Duodenal mucosa (tissue), 2 donors: ENCODE measurements at regions not wholly inside any gene's neighbourhood (a gene's known extent, or its start where the extent isn't known, plus 50 kb on each side); places are given as distances from the start of the nearest gene placed in this dataset.
"Not testable (repeated sequence)": the region's sequence is repeated elsewhere in the genome, so short reads cannot be mapped to it uniquely, and the experiment has no call there.

Experiments
- H3K27ac ChIP-seq: one replicate; pipeline ENCODE4 v1.7.0; 2013; ENCODE audit warnings: low read depth, low read length
- H3K27me3 ChIP-seq, 2 donors: one replicate each; pipeline ENCODE4 v1.7.0; 2013; ENCODE audit warnings: low read length in 2 of 2, control low read depth in 1 of 2; ENCODE audit not compliant: insufficient read depth in 2 of 2, control insufficient read depth in 1 of 2
- H3K36me3 ChIP-seq, 2 donors: one replicate each; pipeline ENCODE4 v1.7.0; 2013; ENCODE audit warnings: low read length in 2 of 2, control low read depth in 1 of 2; ENCODE audit not compliant: insufficient read depth in 2 of 2, control insufficient read depth in 1 of 2
- H3K4me1 ChIP-seq, 2 donors: one replicate each; pipeline ENCODE4 v1.7.0; 2013; ENCODE audit warnings: low read length in 2 of 2, control low read depth in 1 of 2; ENCODE audit not compliant: insufficient read depth in 2 of 2, control insufficient read depth in 1 of 2
- H3K4me3 ChIP-seq, 2 donors: one replicate each; pipeline ENCODE4 v1.7.0; 2013; ENCODE audit warnings: low read length in 2 of 2, low read depth in 1 of 2
- H3K9ac ChIP-seq, 2 donors: one replicate each; pipeline ENCODE4 v1.7.0; 2013; ENCODE audit warnings: low read length in 2 of 2, low read depth in 1 of 2
- H3K9me3 ChIP-seq, 2 donors: one replicate each; pipeline ENCODE4 v1.7.0; 2013; ENCODE audit warnings: low read length in 2 of 2, control low read depth in 1 of 2; ENCODE audit not compliant: control insufficient read depth in 1 of 2

DNA sequence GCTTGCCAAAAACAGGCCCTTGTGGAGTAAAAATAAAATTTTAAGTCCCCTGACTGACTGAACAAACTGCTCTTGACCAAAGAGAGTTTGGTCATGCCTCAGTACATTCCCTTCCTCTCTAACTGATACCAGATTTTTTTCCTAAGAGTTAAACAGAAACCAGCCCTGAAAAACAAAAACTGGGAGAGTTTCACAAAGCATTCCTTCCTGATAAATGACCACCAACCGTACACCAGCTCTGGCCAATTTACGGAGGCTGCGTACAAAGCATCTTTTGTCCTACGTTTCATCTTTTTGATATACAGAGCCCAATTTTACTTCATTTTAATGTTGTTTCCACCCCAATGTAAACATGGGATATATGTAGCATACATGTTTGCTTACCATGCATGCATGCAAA is 477.4 kb upstream of the HTR1E start:
- no peaks in the 10 kb centered on the region for H3K27me3 ChIP-seq
- H3K4me3 ChIP-seq, result no peak overlapping the region
- no peaks in the 10 kb centered on the region for H3K4me1 ChIP-seq
- H3K9ac ChIP-seq, result no peak overlapping the region
- H3K36me3 ChIP-seq, result no peaks in the 10 kb centered on the region
- H3K9me3 ChIP-seq, result peaks cover 0 to 6% of the 10 kb centered on the region in 2 donors
- H3K27ac ChIP-seq, result no peak overlapping the region

DNA sequence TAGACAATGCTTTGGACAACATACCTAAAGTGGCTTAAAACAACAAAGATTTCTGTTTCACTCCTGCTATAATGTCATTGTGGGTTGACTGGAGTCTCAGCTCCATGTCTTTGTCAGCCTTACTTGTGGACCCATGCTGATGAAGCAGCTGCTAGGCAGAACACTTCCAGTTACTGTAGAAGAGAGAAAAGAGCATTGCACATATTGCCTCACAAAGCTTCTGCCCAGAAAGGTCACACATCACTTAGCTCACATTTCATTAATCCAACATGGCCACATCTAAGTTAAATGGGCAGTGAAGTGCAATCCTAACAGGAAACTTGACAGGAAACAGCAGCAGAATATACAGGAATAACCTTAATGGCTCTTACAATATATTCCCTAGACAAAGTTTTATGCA is 480.5 kb upstream of the HTR1E start:
- H3K27ac ChIP-seq, result no peak overlapping the region
- H3K36me3 ChIP-seq, result no peaks in the 10 kb centered on the region
- H3K9me3 ChIP-seq, result peaks cover 6 to 9% of the 10 kb centered on the region in 2 donors
- no peak overlapping the region for H3K4me3 ChIP-seq
- H3K27me3 ChIP-seq, result no peaks in the 10 kb centered on the region
- H3K4me1 ChIP-seq, result no peaks in the 10 kb centered on the region
- H3K9ac ChIP-seq, result no peak overlapping the region

DNA sequence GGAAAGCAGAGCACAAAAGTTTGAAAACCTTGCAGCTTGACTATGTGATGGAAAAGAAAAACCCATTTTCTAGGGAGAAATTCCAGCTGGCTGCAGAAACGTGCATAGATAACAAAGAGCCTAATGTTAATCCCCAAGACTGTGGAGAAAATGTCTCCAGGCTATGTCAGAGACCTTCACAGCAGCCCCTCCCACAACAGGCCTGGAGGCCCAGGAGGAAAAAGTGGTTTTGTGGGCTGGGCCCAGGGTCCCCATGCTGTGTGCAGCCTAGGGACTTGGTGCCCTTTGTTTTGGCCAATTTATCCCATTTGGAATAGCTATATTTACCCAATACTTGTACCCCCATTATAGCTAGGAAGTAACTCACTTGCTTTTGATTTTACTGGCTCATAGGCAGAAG is 484.1 kb upstream of the HTR1E start:
- Histone ChIP-seq H3K36me3 (no peaks in the 10 kb centered on the region), H3K9ac (no peak overlapping the region), H3K4me1 (no peaks in the 10 kb centered on the region), H3K27ac (no peak overlapping the region), H3K27me3 (no peaks in the 10 kb centered on the region), H3K9me3 (peaks cover 6 to 7% of the 10 kb centered on the region in 2 donors), H3K4me3 (no peak overlapping the region)

DNA sequence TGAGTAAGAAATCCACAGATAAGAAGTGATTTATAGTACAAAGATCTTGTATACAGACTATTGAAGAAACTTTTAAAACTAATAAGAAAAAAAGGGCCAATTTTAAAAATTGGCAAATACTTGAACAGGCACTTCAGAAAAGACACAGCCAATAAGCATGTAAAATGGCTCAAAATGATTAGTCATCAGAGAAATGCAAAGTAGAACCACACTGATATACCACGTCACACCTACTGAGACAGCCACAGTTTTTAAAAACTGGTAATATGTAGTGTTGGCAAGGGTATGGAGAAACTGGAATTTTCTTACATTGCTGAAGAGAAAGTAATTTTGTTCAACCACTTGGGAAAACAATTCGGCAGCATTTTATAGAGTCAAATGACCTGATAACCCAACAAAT is 488.9 kb upstream of the HTR1E start:
- Histone ChIP-seq H3K27me3 (no peaks in the 10 kb centered on the region), H3K27ac (no peak overlapping the region), H3K4me3 (no peak overlapping the region), H3K9me3 (peaks cover 3 to 12% of the 10 kb centered on the region in 2 donors), H3K4me1 (no peaks in the 10 kb centered on the region), H3K9ac (no peak overlapping the region), H3K36me3 (no peaks in the 10 kb centered on the region)

DNA sequence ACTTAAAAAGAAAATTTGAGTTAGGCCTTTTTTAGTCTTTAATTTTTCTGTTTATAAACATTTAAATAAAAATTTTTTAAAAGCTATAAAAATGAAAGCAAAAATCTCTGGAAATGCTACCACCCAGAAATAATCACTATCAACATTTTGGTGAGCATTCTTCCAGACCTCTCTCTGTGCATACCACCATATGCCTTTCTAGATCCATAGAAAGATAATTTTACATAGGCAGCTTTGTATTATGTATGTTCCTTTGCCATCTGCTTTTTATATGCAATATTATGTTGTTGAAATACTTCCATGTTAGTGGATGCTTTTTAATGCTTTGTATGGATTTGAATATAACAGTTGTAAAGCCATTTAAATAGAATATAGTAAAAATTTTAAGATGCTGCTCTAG is 496.7 kb upstream of the HTR1E start:
- H3K9ac ChIP-seq, result no peak overlapping the region
- H3K27ac ChIP-seq, result no peak overlapping the region
- no peaks in the 10 kb centered on the region for H3K4me1 ChIP-seq
- H3K4me3 ChIP-seq, result no peak overlapping the region
- no peaks in the 10 kb centered on the region for H3K36me3 ChIP-seq
- peaks cover 0 to 6% of the 10 kb centered on the region in 2 donors for H3K9me3 ChIP-seq
- no peaks in the 10 kb centered on the region for H3K27me3 ChIP-seq

DNA sequence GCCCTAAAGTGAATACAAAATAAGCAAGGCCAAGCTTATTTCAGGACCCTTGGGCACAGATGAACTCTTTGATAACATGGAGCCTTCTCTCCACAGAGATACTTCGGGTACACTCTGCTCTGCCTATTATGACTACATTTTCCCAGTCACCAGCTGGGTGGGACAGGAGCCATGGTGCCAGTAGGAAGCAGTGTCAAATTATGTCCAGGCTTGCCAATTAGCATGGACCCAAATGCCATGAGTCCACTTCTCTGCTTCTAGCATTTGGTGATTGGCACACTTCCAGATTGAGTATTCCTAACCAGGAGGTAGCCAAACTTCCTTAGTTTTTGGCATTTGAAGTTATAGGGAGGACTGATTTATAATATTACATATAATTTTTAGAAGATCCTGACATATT is 513.8 kb upstream of the HTR1E start:
- no peaks in the 10 kb centered on the region for H3K36me3 ChIP-seq
- H3K4me1 ChIP-seq, result no peaks in the 10 kb centered on the region
- no peaks in the 10 kb centered on the region for H3K27me3 ChIP-seq
- no peak overlapping the region for H3K4me3 ChIP-seq
- no peak overlapping the region for H3K9ac ChIP-seq
- H3K27ac ChIP-seq, result no peak overlapping the region
- peaks cover 0 to 5% of the 10 kb centered on the region in 2 donors for H3K9me3 ChIP-seq

DNA sequence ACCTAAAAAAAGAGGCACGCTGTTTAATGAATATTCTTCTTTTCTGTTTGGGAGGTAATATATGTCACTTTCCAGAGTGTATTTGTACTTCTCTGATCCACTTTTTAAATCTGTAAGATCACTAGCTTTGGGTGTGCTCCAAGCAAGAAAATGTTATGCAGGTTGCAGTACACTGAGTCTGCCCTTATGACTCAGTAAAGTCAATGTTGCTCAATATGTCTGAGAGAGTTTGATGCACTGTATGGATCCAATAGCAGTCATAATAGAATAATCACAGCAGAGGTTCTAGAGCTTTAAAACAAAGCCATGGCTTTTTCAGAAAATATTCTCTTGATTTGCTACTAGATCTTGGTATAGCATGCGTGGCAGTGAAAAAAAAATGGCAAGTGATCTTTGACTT is 525.3 kb upstream of the HTR1E start:
- H3K4me1 ChIP-seq, result no peaks in the 10 kb centered on the region
- no peaks in the 10 kb centered on the region for H3K36me3 ChIP-seq
- no peak overlapping the region for H3K9ac ChIP-seq
- H3K9me3 ChIP-seq, result peaks cover 0 to 3% of the 10 kb centered on the region in 2 donors
- no peak overlapping the region for H3K27ac ChIP-seq
- H3K4me3 ChIP-seq, result no peak overlapping the region
- H3K27me3 ChIP-seq, result no peaks in the 10 kb centered on the region

DNA sequence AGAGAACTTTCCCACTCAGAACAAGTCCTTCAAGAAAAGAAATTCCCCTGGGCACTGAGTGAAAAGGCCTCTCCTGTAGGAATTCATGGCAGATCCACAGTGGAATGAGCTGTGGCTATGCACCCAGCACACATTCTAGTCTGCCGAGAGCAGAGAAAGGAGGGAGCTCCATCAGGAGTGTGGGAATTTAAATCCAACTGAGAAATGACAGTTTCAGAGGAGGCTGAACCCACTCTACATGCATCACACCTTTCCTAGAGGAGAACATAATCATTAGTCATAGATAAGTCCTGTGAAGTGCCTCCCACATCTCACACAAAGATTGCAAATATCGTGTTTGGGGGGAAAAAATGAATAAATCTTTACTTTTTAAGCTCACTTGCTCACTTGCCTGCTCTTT is 530.2 kb upstream of the HTR1E start:
- no peaks in the 10 kb centered on the region for H3K4me1 ChIP-seq
- no peaks in the 10 kb centered on the region for H3K27me3 ChIP-seq
- H3K36me3 ChIP-seq, result no peaks in the 10 kb centered on the region
- no peak overlapping the region for H3K27ac ChIP-seq
- H3K9me3 ChIP-seq, result peaks cover 3 to 4% of the 10 kb centered on the region in 2 donors
- H3K4me3 ChIP-seq, result no peak overlapping the region
- no peak overlapping the region for H3K9ac ChIP-seq

DNA sequence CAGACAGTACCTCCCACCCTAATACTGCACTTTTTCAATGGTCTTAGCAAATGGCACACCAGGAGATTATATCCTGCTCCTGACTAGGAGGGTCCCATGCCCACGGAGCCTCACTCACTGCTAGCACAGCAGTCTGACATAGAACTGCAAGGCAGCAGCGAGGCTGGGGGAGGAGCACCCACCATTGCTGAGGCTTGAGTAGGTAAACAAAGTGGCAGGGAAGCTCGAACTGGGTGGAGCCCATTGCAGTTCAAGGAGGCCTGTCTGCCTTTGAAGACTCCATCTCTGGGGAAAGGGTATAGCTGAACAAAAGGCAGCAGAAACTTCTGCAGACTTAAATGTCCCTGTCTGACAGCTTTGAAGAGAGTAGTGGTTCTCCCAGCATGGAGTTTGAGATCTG is 544.5 kb upstream of the HTR1E start:
- not testable (repeated sequence) for H3K27me3 ChIP-seq, H3K4me3 ChIP-seq, H3K27ac ChIP-seq, H3K9ac ChIP-seq, H3K4me1 ChIP-seq, H3K36me3 ChIP-seq
- peaks cover 6 to 13% of the 10 kb centered on the region in 2 donors for H3K9me3 ChIP-seq

DNA sequence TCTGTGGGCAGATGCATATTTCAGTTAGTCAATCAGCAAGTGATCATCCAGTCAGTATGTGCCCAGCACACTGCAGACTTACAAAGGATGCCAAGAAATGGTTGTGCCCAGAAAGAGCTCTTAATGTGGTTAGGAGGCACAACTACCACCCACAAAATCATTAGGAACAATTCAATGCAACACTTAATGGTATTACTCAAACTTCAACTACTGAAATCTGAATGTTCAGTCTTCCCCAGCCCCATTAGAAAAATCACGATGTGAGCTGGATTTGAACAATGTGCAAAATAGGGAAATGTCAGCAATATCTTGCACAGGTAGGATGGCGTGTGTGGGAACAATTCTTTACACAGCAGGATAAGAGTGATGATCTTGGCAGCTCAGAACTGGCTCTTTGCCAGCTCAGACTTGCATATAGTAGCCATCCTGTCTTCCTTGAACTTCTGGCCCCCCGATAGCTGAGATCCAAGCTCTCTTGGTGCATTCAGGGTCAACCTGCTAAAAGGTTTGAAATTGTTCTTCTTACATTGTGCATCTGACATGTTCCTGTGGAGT is 556.7 kb upstream of the HTR1E start:
- Histone ChIP-seq H3K4me1 (no peaks in the 10 kb centered on the region), H3K27ac (no peak overlapping the region), H3K9me3 (peaks cover 0 to 13% of the 10 kb centered on the region in 2 donors), H3K27me3 (no peaks in the 10 kb centered on the region), H3K4me3 (no peak overlapping the region), H3K9ac (no peak overlapping the region), H3K36me3 (no peaks in the 10 kb centered on the region)

DNA sequence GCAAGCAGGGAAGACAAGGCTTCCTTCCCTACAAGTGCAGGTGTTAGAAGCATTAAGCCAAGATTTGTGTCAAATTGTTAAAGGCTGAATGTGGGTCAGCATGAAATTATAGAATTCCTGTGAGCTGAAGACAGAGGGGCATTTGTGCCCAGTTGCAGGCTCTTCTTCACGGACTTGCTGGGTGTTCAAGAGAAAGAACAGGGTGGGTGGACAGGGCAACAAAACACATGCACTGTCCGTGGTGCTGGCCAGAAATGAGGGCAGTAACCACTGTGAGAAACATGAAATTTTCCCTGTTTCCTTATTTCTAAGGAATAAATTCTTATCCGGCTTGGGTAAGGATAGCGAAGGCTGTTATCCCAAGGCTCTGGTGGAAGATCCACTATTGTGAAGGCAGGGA is 579.5 kb upstream of the HTR1E start:
- Histone ChIP-seq H3K36me3 (no peaks in the 10 kb centered on the region), H3K4me1 (no peaks in the 10 kb centered on the region), H3K27ac (no peak overlapping the region), H3K27me3 (no peaks in the 10 kb centered on the region), H3K9ac (no peak overlapping the region), H3K9me3 (peaks cover 0 to 9% of the 10 kb centered on the region in 2 donors), H3K4me3 (no peak overlapping the region)
